A549 (cell line): ENCODE measurements at regions not wholly inside any gene's neighbourhood (a gene's known extent, or its start where the extent isn't known, plus 50 kb on each side); places are given as distances from the start of the nearest gene placed in this dataset.

Experiments
- ATAC-seq, 2 experiments: fragments of 200-7000 bp in 1 of 2; fragments of >200 bp in 1 of 2; cut with Nextera tagmentation in 1 of 2; cut with Tn5 transposase in 1 of 2; 3 replicates each; pipeline versions ENCODE4 v1.8.0 to v1.9.1; 2018 to 2020; ENCODE audit warnings: mild to moderate bottlenecking in 1 of 2, moderate library complexity in 1 of 2
- CTCF ChIA-PET: fragments of 300-600 bp; sonication (Branson Sonifier 250); formaldehyde crosslinking; extraction: SDS; loops from one replicate; lab custom pipeline; 2021; ENCODE audit warnings: antibody characterized with exemption, inconsistent platforms; lab: Yijun Ruan, JAX
- POLR2A ChIA-PET: fragments of 350-600 bp; formaldehyde crosslinking; extraction: SDS; loops from one replicate; lab custom pipeline; 2021; ENCODE audit warnings: antibody characterized with exemption, inconsistent platforms; lab: Yijun Ruan, JAX
- DNase-seq, 2 experiments: peaks; one replicate each; pipeline versions ENCODE4 v3.0.0 to v3.0.0-alpha.2; 2011 to 2016; ENCODE audit warnings: low read depth in 1 of 2, low spot score in 1 of 2
- FAIRE-seq: peaks from 2 replicates; lab custom pipeline; 2011; peaks lifted over from hg19 to GRCh38; lab: Jason Lieb, UNC
- H3K27ac ChIP-seq, 2 experiments: fragments of >200 bp; sonication (Bioruptor Twin); formaldehyde crosslinking; 3 replicates each; pipeline ENCODE4 v1.5.1; 2016 to 2017
- H3K4me1 ChIP-seq: fragments of >200 bp; sonication (Bioruptor Twin); formaldehyde crosslinking; 3 replicates; pipeline ENCODE4 v1.6.1; 2016
- H3K4me2 ChIP-seq: fragments of >200 bp; sonication (Bioruptor Twin); formaldehyde crosslinking; 3 replicates; pipeline ENCODE4 v1.6.1; 2016
- H3K4me3 ChIP-seq: fragments of >200 bp; sonication (Bioruptor Twin); formaldehyde crosslinking; 3 replicates; pipeline ENCODE4 v1.5.1; 2016
- H3K9me3 ChIP-seq: fragments of >200 bp; sonication (Bioruptor Twin); formaldehyde crosslinking; 3 replicates; pipeline ENCODE4 v1.6.1; 2016
- EHF ChIP-seq: fragments of 250-450 bp; sonication (Bioruptor Pico); IDR thresholded peaks from 2 replicates; pipeline ENCODE4 v1.5.0; 2020; ENCODE audit warnings: mild to moderate bottlenecking
- EHMT2 ChIP-seq: fragments of 200-600 bp; sonication (generic); IDR thresholded peaks from 2 replicates; pipeline ENCODE4 v1.6.1; 2016; ENCODE audit warnings: antibody characterized with exemption, low read depth, mild to moderate bottlenecking, moderate library complexity
- EP300 ChIP-seq, 2 experiments: fragments of >200 bp; sonication (Bioruptor Twin); formaldehyde crosslinking; IDR thresholded peaks; 2 replicates in 1 of 2; 3 replicates in 1 of 2; pipeline ENCODE4 v1.6.1; 2016 to 2017
- ESRRA ChIP-seq: fragments of 150-350 bp; IDR thresholded peaks from 2 replicates; pipeline ENCODE4 v1.6.1; 2014; ENCODE audit warnings: mild to moderate bottlenecking, low read length, borderline replicate concordance
- HEYL ChIP-seq: fragments of 250-450 bp; sonication (Bioruptor Pico); IDR thresholded peaks from 2 replicates; pipeline ENCODE4 v1.8.0; 2021; ENCODE audit warnings: mild to moderate bottlenecking, moderate library complexity
- HOXA7 ChIP-seq: fragments of 250-450 bp; sonication (Bioruptor Pico); IDR thresholded peaks from 2 replicates; pipeline ENCODE4 v1.5.0; 2020; ENCODE audit warnings: mild to moderate bottlenecking, moderate library complexity
- HOXB13 ChIP-seq: fragments of 250-450 bp; sonication (Bioruptor Pico); IDR thresholded peaks from 2 replicates; pipeline ENCODE4 v1.5.0; 2020; ENCODE audit warnings: low read depth, mild to moderate bottlenecking, moderate library complexity
- JUN ChIP-seq, 2 experiments: fragments of >200 bp; sonication (Bioruptor Twin); formaldehyde crosslinking; IDR thresholded peaks; 2 replicates in 1 of 2; 3 replicates in 1 of 2; pipeline ENCODE4 v1.6.1; 2016 to 2017
- JUNB ChIP-seq: fragments of >200 bp; sonication (Bioruptor Twin); formaldehyde crosslinking; IDR thresholded peaks from 2 replicates; pipeline ENCODE4 v1.6.1; 2016
- KDM5A ChIP-seq: fragments of 200-600 bp; sonication (generic); IDR thresholded peaks from 2 replicates; pipeline ENCODE4 v1.6.1; 2016; ENCODE audit warnings: antibody characterized with exemption, mild to moderate bottlenecking
- MYC ChIP-seq: IDR thresholded peaks from 2 replicates; pipeline ENCODE4 v1.6.1; 2012; ENCODE audit warnings: mild to moderate bottlenecking, inconsistent platforms, low read length, improper control_type of control experiment, borderline replicate concordance
- NFE2L2 ChIP-seq: fragments of 150-350 bp; conservative IDR thresholded peaks from 2 replicates; pipeline ENCODE4 v1.6.1; 2014; ENCODE audit warnings: low read length
- NPAS2 ChIP-seq: fragments of 250-450 bp; sonication (Bioruptor Pico); IDR thresholded peaks from 2 replicates; pipeline ENCODE4 v1.8.0; 2022; ENCODE audit warnings: mild to moderate bottlenecking, moderate library complexity, borderline replicate concordance
- NR3C1 ChIP-seq: fragments of >200 bp; sonication (Bioruptor Twin); formaldehyde crosslinking; IDR thresholded peaks from 3 replicates; pipeline ENCODE4 v1.6.1; 2017
- PHF8 ChIP-seq: fragments of 200-600 bp; sonication (generic); IDR thresholded peaks from 2 replicates; pipeline ENCODE4 v1.6.1; 2016; ENCODE audit warnings: low read depth, mild to moderate bottlenecking, antibody characterized with exemption, moderate library complexity, borderline replicate concordance
- POLR2AphosphoS2 ChIP-seq: conservative IDR thresholded peaks from 2 replicates; pipeline ENCODE4 v1.6.1; 2012; ENCODE audit warnings: low read length, improper control_type of control experiment, inconsistent platforms
- RARB ChIP-seq: fragments of 250-450 bp; sonication (Bioruptor Pico); IDR thresholded peaks from 2 replicates; pipeline ENCODE4 v1.8.0; 2021; ENCODE audit warnings: mild to moderate bottlenecking, moderate library complexity
- RCOR1 ChIP-seq: fragments of 150-350 bp; IDR thresholded peaks from 2 replicates; pipeline ENCODE4 v1.6.1; 2014; ENCODE audit warnings: antibody characterized with exemption, low read length, low read depth
- RFX5 ChIP-seq: fragments of 450-650 bp; IDR thresholded peaks from 2 replicates; pipeline ENCODE4 v1.7.1; 2014; ENCODE audit warnings: antibody characterized with exemption, mild to moderate bottlenecking, moderate library complexity
- TP53 ChIP-seq: fragments of 250-450 bp; sonication (Bioruptor Pico); IDR thresholded peaks from 2 replicates; pipeline ENCODE4 v1.5.0; 2021; ENCODE audit warnings: mild to moderate bottlenecking, moderate library complexity
- ZFP36 ChIP-seq: fragments of 450-650 bp; IDR thresholded peaks from 2 replicates; pipeline ENCODE4 v1.6.1; 2014; ENCODE audit warnings: borderline replicate concordance; ENCODE audit not compliant: partially characterized antibody
- ZSCAN20 ChIP-seq: fragments of 250-450 bp; sonication (Bioruptor Pico); IDR thresholded peaks from 2 replicates; pipeline ENCODE4 v1.8.0; 2022; ENCODE audit warnings: mild to moderate bottlenecking, moderate library complexity
- WGBS: methylation state at CpG from one replicate; pipeline ENCODE4 v1.1.6; 2017; ENCODE audit errors: missing lambda C conversion rate; 5-methylcytosine and 5-hydroxymethylcytosine counted together
- TF ChIP-seq, protein P1 (sequence below): fragments of >200 bp; sonication (Bioruptor Twin); formaldehyde crosslinking; IDR thresholded peaks from 3 replicates; pipeline ENCODE4 v1.6.1; 2016
- TF ChIP-seq, protein P2 (sequence below): fragments of 150-350 bp; IDR thresholded peaks from 2 replicates; pipeline ENCODE4 v1.6.1; 2014; ENCODE audit warnings: low read depth, mild to moderate bottlenecking, low read length
- TF ChIP-seq, protein P3 (sequence below): IDR thresholded peaks from 2 replicates; pipeline ENCODE4 v1.6.1; 2012; ENCODE audit warnings: low read depth, borderline replicate concordance
- TF ChIP-seq, protein P4 (sequence below): fragments of 250-450 bp; sonication (Bioruptor Pico); IDR thresholded peaks from 2 replicates; pipeline ENCODE4 v1.5.0; 2021; ENCODE audit warnings: mild to moderate bottlenecking, moderate library complexity, borderline replicate concordance
- TF ChIP-seq, protein P5 (sequence below): IDR thresholded peaks from 2 replicates; pipeline ENCODE4 v1.6.1; 2012

DNA sequence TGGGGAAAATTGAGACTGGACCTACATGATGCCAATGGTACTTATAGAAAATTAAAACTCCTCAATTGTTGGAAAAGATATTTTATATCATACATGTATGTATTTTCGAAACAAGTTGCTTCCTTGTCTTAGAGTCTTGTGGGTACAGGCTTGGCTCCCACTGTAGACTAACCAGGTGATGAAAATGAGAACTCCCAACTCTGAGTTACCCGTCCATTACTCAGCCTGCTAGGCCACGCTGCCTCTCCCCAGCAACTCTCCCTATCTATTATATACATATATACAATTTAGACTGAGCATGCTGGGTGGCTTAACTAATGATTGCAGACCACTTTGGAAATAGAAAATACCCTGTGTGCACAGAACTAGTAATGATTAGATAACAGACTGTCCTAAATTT is 628.7 kb downstream of the LMO4 start:
- H3K9me3 ChIP-seq, result 0 out of 3 replicates have a peak, but pooled peaks cover under 1% of the 10 kb centered on the region
- no peak overlapping the region for H3K4me3 ChIP-seq
- CTCF ChIA-PET, result no interaction called here
- no peak for TF ChIP-seq EHF
- TF ChIP-seq, protein P1, sequence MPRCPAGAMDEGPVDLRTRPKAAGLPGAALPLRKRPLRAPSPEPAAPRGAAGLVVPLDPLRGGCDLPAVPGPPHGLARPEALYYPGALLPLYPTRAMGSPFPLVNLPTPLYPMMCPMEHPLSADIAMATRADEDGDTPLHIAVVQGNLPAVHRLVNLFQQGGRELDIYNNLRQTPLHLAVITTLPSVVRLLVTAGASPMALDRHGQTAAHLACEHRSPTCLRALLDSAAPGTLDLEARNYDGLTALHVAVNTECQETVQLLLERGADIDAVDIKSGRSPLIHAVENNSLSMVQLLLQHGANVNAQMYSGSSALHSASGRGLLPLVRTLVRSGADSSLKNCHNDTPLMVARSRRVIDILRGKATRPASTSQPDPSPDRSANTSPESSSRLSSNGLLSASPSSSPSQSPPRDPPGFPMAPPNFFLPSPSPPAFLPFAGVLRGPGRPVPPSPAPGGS, result no peak
- TF ChIP-seq HEYL (CRISPR knock-in tag), result no peak
- TF ChIP-seq KDM5A, result no peak
- TF ChIP-seq JUNB, result no peak
- TF ChIP-seq EP300 (IDR thresholded peaks at IDR 0.05), result no peak
- no peak for TF ChIP-seq RFX5
- TF ChIP-seq ZSCAN20, result no peak
- TF ChIP-seq, protein P2, sequence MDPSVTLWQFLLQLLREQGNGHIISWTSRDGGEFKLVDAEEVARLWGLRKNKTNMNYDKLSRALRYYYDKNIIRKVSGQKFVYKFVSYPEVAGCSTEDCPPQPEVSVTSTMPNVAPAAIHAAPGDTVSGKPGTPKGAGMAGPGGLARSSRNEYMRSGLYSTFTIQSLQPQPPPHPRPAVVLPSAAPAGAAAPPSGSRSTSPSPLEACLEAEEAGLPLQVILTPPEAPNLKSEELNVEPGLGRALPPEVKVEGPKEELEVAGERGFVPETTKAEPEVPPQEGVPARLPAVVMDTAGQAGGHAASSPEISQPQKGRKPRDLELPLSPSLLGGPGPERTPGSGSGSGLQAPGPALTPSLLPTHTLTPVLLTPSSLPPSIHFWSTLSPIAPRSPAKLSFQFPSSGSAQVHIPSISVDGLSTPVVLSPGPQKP, result no peak
- no peak for TF ChIP-seq RCOR1
- TF ChIP-seq PHF8, result no peak
- no peak for TF ChIP-seq NPAS2 (CRISPR knock-in tag)
- TF ChIP-seq, protein P3, sequence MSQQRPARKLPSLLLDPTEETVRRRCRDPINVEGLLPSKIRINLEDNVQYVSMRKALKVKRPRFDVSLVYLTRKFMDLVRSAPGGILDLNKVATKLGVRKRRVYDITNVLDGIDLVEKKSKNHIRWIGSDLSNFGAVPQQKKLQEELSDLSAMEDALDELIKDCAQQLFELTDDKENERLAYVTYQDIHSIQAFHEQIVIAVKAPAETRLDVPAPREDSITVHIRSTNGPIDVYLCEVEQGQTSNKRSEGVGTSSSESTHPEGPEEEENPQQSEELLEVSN, result no peak
- no peak for TF ChIP-seq NFE2L2
- H3K4me2 ChIP-seq, result no peak overlapping the region
- DNase-seq (no peak), FAIRE-seq (no peak), ATAC-seq (no peak)
- peaks cover 17% of the 10 kb centered on the region for H3K4me1 ChIP-seq
- POLR2A ChIA-PET, result no interaction called here
- H3K27ac ChIP-seq, result peak overlapping the region in 1 of 2 experiments; percentile 74; a peak in 3 of 6 replicates
- 88% methylated on average over 3 of the region's 3 CpGs for WGBS

DNA sequence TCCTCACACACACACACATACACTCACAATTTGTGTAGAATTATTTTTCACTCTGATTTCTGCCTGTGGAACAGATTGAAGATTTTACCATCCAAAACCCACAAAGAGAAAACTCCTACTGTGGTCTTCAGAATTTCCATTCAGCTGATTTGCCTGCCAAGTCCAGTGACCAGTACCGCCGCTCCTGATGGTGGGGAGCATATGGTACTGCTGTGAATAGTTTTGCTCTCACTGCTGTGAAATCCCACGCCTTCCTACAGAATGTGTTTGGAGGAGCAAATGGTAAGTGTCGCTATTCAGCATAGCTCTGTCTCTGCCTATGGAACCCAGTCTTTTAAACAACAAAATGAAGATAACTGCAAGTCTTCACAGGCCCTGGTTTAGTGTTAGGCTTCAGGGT is 629.5 kb downstream of the LMO4 start:
- Histone ChIP-seq H3K27ac (no peak overlapping the region; a peak in 1 of 6 replicates), H3K9me3 (peaks cover 4% of the 10 kb centered on the region; the same call in 1 of the 3 replicates), H3K4me2 (no peak overlapping the region), H3K4me3 (no peak overlapping the region), H3K4me1 (peaks cover 17% of the 10 kb centered on the region)
- ChIA-PET POLR2A (no interaction called here), CTCF (no interaction called here)
- TF ChIP-seq RFX5 (no peak), RARB (CRISPR knock-in tag) (no peak), JUN (IDR thresholded peaks at IDR 0.05) (no peak), JUNB (no peak), ZFP36 (no peak), TP53 (CRISPR knock-in tag) (no peak), NR3C1 (no peak), HOXB13 (CRISPR knock-in tag) (no peak), HOXA7 (CRISPR knock-in tag) (no peak), EHMT2 (no peak), POLR2AphosphoS2 (no peak), ESRRA (no peak), EP300 (IDR thresholded peaks at IDR 0.05) (no peak), MYC (no peak), PHF8 (no peak)
- TF ChIP-seq, protein P4, sequence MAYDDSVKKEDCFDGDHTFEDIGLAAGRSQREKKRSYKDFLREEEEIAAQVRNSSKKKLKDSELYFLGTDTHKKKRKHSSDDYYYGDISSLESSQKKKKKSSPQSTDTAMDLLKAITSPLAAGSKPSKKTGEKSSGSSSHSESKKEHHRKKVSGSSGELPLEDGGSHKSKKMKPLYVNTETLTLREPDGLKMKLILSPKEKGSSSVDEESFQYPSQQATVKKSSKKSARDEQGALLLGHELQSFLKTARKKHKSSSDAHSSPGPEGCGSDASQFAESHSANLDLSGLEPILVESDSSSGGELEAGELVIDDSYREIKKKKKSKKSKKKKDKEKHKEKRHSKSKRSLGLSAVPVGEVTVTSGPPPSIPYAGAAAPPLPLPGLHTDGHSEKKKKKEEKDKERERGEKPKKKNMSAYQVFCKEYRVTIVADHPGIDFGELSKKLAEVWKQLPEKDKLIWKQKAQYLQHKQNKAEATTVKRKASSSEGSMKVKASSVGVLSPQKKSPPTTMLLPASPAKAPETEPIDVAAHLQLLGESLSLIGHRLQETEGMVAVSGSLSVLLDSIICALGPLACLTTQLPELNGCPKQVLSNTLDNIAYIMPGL (CRISPR knock-in tag), result no peak
- TF ChIP-seq, protein P3, result no peak
- TF ChIP-seq, protein P5, sequence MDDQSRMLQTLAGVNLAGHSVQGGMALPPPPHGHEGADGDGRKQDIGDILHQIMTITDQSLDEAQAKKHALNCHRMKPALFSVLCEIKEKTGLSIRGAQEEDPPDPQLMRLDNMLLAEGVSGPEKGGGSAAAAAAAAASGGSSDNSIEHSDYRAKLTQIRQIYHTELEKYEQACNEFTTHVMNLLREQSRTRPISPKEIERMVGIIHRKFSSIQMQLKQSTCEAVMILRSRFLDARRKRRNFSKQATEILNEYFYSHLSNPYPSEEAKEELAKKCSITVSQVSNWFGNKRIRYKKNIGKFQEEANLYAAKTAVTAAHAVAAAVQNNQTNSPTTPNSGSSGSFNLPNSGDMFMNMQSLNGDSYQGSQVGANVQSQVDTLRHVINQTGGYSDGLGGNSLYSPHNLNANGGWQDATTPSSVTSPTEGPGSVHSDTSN, result no peak
- ATAC-seq (no peak), FAIRE-seq (no peak), DNase-seq (no peak)
- WGBS, result 97% methylated on average over 4 of the region's 4 CpGs
